ENCODE measurements at regions not wholly inside any gene's neighbourhood (a gene's known extent, or its start where the extent isn't known, plus 50 kb on each side); places are given as distances from the start of the nearest gene placed in this dataset.

- no peak for DNase-seq
- CTCF ChIA-PET, result no interaction called here
- Histone ChIP-seq H2BK20ac (ENCODE audit: low read depth, low read length) (no peak overlapping the region), H3K4me1 (ENCODE audit: control insufficient read depth, insufficient read depth, low read length) (no peaks in the 10 kb centered on the region), H4K8ac (ENCODE audit: low read depth in 2 of 2, low read length in 2 of 2) (no peak overlapping the region), H2BK120ac (ENCODE audit: low read depth, low read length) (no peak overlapping the region), H4K20me1 (ENCODE audit: insufficient read depth, low read length) (no peaks in the 10 kb centered on the region), H4K91ac (ENCODE audit: insufficient read depth, low read depth, low read length) (no peak overlapping the region), H3K36me3 (ENCODE audit: control insufficient read depth, insufficient read depth, low read length) (no peaks in the 10 kb centered on the region), H2AK5ac (ENCODE audit: low read depth, low read length) (no peak overlapping the region), H3K9me3 (ENCODE audit: control insufficient read depth, insufficient read depth, low read length) (no peaks in the 10 kb centered on the region), H3K9ac (ENCODE audit: low read depth, low read length) (no peak overlapping the region), H2BK15ac (ENCODE audit: low read depth, low read length) (no peak overlapping the region), H4K5ac (ENCODE audit: low read depth, low read length) (no peak overlapping the region), H3K27ac (ENCODE audit: insufficient read depth, low read length) (no peak overlapping the region), H3K27me3 (ENCODE audit: control insufficient read depth, insufficient read depth, low read length) (no peaks in the 10 kb centered on the region), H3K4me2 (ENCODE audit: low read depth, low read length) (no peak overlapping the region; the same call in 1 of the 2 replicates), H3K18ac (ENCODE audit: low read depth, low read length) (no peak overlapping the region), H3K9me1 (ENCODE audit: insufficient read depth, low read length) (no peaks in the 10 kb centered on the region), H2AK9ac (replicated peaks; ENCODE audit: low read depth, low read length, poor library complexity) (no peak overlapping the region), H3K79me1 (ENCODE audit: low read depth in 1 of 2, low read length in 2 of 2) (no peaks in the 10 kb centered on the region), H2AFZ (replicated peaks; ENCODE audit: low read length, poor library complexity) (no peak overlapping the region), H3K4ac (ENCODE audit: low read depth, low read length) (no peak overlapping the region), H3K56ac (ENCODE audit: extremely low read depth, insufficient read depth, low read length) (no peak overlapping the region), H3K14ac (replicated peaks; ENCODE audit: low read depth, low read length) (no peak overlapping the region), H3K23ac (ENCODE audit: low read depth, low read length) (no peak overlapping the region), H3K4me3 (ENCODE audit: insufficient read depth, low read depth, low read length) (no peak overlapping the region), H2BK5ac (ENCODE audit: low read depth, low read length, poor library complexity, severe bottlenecking) (no peak overlapping the region)
- ATAC-seq (ENCODE audit: low read depth), result no peak
- no TSS peak for BruUV-seq (replicated peaks)
- no peak for TF ChIP-seq MAFK (IDR thresholded peaks at IDR 0.05; ENCODE audit: low read depth, low read length)
- TF ChIP-seq RFX5 (IDR thresholded peaks at IDR 0.05; ENCODE audit: low read depth, low read length), result no peak
- no peak for TF ChIP-seq ELK1 (IDR thresholded peaks at IDR 0.05; ENCODE audit: borderline replicate concordance, low read depth, low read length)
- no peak for TF ChIP-seq MXI1 (IDR thresholded peaks at IDR 0.05; ENCODE audit: borderline replicate concordance, low read depth, low read length)
- no peak for TF ChIP-seq USF2 (IDR thresholded peaks at IDR 0.05; ENCODE audit: low read depth, low read length)
- TF ChIP-seq CHD1 (IDR thresholded peaks at IDR 0.05; ENCODE audit: low read depth, low read length), result no peak
- no CpG with 5 or more reads among the region's 2 CpGs for WGBS, 2 experiments (ENCODE audit: extremely low coverage in 2 of 2, insufficient read length in 1 of 2)
- in situ Hi-C loops (cut with MboI; ENCODE audit: low sequenced_read_pairs) (no loop called here), intact Hi-C loops (cut with micrococcal nuclease) (no loop called here), dilution Hi-C loops (cut with HindIII; ENCODE audit: low sequenced_read_pairs, unreplicated experiment) (no loop called here)
- POLR2A ChIA-PET (ENCODE audit: unreplicated experiment), result no interaction called here
Observed at GRCh38 chr2:18701546-18701945, 112.2 kb upstream of the NT5C1B start.

Measured in IMR-90 (cell line).